Fibroblast of lung (primary cell): ENCODE measurements at regions not wholly inside any gene's neighbourhood (a gene's known extent, or its start where the extent isn't known, plus 50 kb on each side); places are given as distances from the start of the nearest gene placed in this dataset.
"Not testable (repeated sequence)": the region's sequence is repeated elsewhere in the genome, so short reads cannot be mapped to it uniquely, and the experiment has no call there.

Experiments used
- DNase-seq, 2 donors: peaks; one replicate each; pipeline versions ENCODE4 v3.0.0 to v3.0.0-alpha.2; 2010; ENCODE audit warnings: low read depth in 2 of 2
- H2AFZ ChIP-seq: 2 replicates; pipeline ENCODE4 v1.5.1; 2012; ENCODE audit warnings: low read length, control low read depth, inconsistent platforms
- H3K27ac ChIP-seq: 2 replicates; pipeline ENCODE4 v1.5.1; 2011; ENCODE audit warnings: low read length, control low read depth; ENCODE audit not compliant: insufficient read depth
- H3K27me3 ChIP-seq: 2 replicates; pipeline ENCODE4 v1.5.1; 2011; ENCODE audit warnings: mild to moderate bottlenecking, low read length; ENCODE audit not compliant: control insufficient read depth, insufficient read depth
- H3K36me3 ChIP-seq: 2 replicates; pipeline ENCODE4 v1.5.1; 2011; ENCODE audit warnings: low read length; ENCODE audit not compliant: control insufficient read depth, insufficient read depth
- H3K4me1 ChIP-seq: 2 replicates; pipeline ENCODE4 v1.5.1; 2011; ENCODE audit warnings: low read length; ENCODE audit not compliant: control insufficient read depth, insufficient read depth; ENCODE audit errors: extremely low read depth
- H3K4me2 ChIP-seq: 2 replicates; pipeline ENCODE4 v1.5.1; 2011; ENCODE audit warnings: low read length, control low read depth; ENCODE audit not compliant: insufficient read depth; ENCODE audit errors: extremely low read depth
- H3K4me3 ChIP-seq, 4 experiments: fragments of 200-600 bp in 1 of 4; sonication (generic) in 1 of 4; replicated peaks in 1 of 4; 2 replicates each; pipeline ENCODE4 v1.5.1; 2011 to 2016; ENCODE audit warnings: low read length in 4 of 4, low read depth in 3 of 4, mild to moderate bottlenecking in 3 of 4, control low read depth in 2 of 4, inconsistent platforms in 1 of 4, mixed read lengths in 1 of 4; ENCODE audit not compliant: insufficient read depth in 1 of 4; ENCODE audit errors: control extremely low read depth in 1 of 4
- H3K79me2 ChIP-seq: 2 replicates; pipeline ENCODE4 v1.5.1; 2012; ENCODE audit warnings: mild to moderate bottlenecking, low read length, inconsistent platforms; ENCODE audit not compliant: control insufficient read depth, insufficient read depth
- H3K9ac ChIP-seq: 2 replicates; pipeline ENCODE4 v1.5.1; 2011; ENCODE audit warnings: mild to moderate bottlenecking, low read length, control low read depth; ENCODE audit not compliant: insufficient read depth
- H3K9me3 ChIP-seq: 2 replicates; pipeline ENCODE4 v1.5.1; 2012; ENCODE audit warnings: low read depth, low read length; ENCODE audit not compliant: control insufficient read depth, insufficient read depth
- H4K20me1 ChIP-seq: 2 replicates; pipeline ENCODE4 v1.5.1; 2011; ENCODE audit warnings: low read length; ENCODE audit not compliant: control insufficient read depth, insufficient read depth; ENCODE audit errors: extremely low read depth

DNA sequence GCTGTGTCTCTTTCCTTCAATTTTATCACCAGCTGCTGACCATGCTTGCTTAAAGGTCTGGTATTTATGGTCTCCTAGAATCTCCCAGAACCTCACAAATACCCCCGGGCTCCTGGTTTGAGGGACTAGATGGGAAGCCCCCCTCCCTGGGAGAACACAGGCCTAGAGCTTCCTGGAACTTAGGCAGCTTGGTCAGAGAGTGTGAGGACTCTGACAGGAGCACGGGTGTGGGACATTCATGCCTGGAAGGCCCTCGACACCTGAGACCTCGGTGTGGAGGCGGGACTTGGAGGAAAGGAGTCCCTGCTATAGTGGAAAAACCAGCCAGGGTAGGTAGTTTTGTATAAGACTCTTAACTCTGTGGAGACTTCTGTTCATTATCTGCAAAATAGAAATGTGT lies 211.5 kb upstream of the PLGLB2 start:
- H3K27me3 ChIP-seq, H2AFZ ChIP-seq, H3K79me2 ChIP-seq, DNase-seq, H3K27ac ChIP-seq, H3K4me2 ChIP-seq, H3K4me3 ChIP-seq, H3K9ac ChIP-seq, H3K9me3 ChIP-seq, H3K36me3 ChIP-seq, H3K4me1 ChIP-seq, H4K20me1 ChIP-seq: not testable (repeated sequence)

DNA sequence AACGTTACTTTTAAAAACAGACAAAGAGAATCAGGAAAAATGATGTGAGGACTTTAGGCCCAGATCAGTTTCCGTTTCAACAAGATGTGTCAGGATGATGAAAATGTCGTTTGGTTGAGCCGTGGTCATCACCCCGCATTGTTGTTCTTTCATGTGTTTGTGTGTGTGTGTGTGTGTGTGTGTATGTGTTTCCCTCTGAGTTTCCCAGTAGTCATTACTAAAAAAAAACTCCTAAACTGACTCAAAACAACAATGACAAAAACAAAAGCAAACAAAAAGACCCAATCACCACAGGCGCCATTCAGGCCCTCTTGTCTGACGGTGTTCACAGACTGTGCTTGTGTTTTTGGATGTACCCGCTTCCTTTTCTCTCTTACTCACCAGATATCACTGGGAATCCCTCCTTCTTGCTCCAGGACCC lies 210.6 kb upstream of the PLGLB2 start:
- not testable (repeated sequence) for H3K79me2 ChIP-seq, DNase-seq, H3K9me3 ChIP-seq, H3K36me3 ChIP-seq, H3K9ac ChIP-seq, H4K20me1 ChIP-seq, H3K27ac ChIP-seq, H3K4me2 ChIP-seq, H2AFZ ChIP-seq, H3K27me3 ChIP-seq, H3K4me1 ChIP-seq, H3K4me3 ChIP-seq

DNA sequence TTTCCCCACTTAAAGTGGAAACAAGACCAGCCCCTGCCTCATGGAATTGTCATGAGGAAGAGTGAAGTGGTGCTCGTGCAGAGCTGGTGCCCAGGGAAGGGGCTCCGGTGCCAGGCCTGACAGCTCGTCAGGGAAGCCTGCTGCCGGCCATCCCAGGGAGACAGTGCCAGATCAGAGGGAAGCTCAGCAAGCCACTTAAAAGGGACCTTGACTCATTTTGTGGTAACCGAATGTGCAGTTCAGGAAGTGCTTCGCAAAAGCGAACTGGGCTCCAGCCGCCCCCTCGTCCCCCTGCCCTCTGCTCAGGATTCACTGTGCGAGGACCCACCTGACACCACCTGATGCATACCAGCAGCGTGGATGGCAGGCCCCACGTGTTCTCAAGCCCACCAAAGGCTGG lies 209.6 kb upstream of the PLGLB2 start:
- not testable (repeated sequence) for H3K36me3 ChIP-seq, H3K4me2 ChIP-seq, H2AFZ ChIP-seq, H4K20me1 ChIP-seq, H3K9ac ChIP-seq, DNase-seq, H3K79me2 ChIP-seq, H3K9me3 ChIP-seq, H3K4me3 ChIP-seq, H3K27ac ChIP-seq, H3K4me1 ChIP-seq, H3K27me3 ChIP-seq

DNA sequence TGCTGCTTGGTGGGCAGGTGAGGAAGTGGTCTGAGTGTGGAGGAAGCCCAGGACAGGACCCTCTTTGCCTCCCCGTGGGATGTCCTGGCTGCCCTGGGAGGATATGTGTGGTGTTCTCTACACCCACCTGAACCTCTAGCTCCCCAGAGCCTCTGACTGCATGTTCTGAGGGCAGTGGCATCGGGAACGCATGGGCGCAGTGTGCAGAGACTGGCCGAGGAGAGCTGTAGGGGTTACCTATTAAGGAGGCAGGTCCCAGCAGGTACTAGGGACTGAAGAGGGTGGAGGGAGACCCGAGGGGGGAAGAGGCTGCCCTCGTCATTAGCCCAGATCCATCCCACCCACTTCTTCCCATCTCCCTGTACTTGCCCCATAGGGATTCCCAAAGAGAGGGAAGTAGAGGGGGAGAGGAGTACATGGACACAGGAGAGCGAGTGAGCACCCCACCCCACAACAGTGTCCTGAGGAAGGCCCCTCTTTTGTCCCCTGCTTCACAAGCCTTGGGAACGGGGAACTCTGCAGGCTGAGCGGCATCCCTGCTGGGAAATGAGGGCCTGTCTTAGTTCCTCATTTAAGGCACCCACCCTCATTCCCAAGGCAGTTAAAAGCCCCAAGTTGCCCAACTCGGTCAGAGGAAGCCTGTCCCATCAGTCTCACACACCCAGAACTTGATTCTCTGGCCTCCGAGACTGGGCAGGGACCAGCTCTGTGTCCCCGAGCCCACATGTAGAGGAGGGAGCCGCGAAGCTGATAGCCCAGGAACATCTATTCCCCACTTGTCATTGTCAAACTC lies 208.5 kb upstream of the PLGLB2 start:
- not testable (repeated sequence) for DNase-seq, H3K4me1 ChIP-seq, H3K9me3 ChIP-seq, H2AFZ ChIP-seq, H4K20me1 ChIP-seq, H3K27me3 ChIP-seq, H3K9ac ChIP-seq, H3K27ac ChIP-seq, H3K4me3 ChIP-seq, H3K36me3 ChIP-seq, H3K4me2 ChIP-seq, H3K79me2 ChIP-seq

DNA sequence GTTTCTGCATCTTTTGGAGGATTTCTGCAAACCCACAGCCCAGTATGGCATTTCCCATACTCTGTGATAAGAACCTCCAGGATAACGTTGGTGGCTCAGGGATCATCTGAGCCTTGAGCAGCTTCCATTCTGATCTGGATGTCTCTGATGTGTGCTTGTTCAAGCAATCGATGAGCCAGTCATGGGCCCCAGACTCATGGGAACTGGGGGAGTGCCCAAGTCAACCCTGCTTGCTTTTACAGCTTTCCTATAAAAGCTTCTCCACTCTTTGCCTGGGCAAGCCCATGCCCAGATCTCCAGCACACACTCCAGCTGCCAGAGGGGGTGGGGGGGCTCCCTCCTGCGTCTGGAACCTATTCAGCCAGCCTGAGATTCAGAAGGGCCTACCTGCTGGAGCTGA lies 207.6 kb upstream of the PLGLB2 start:
- not testable (repeated sequence) for H3K9me3 ChIP-seq, DNase-seq, H3K36me3 ChIP-seq, H3K79me2 ChIP-seq, H3K4me3 ChIP-seq, H4K20me1 ChIP-seq, H2AFZ ChIP-seq, H3K9ac ChIP-seq, H3K27me3 ChIP-seq, H3K4me1 ChIP-seq, H3K4me2 ChIP-seq, H3K27ac ChIP-seq

DNA sequence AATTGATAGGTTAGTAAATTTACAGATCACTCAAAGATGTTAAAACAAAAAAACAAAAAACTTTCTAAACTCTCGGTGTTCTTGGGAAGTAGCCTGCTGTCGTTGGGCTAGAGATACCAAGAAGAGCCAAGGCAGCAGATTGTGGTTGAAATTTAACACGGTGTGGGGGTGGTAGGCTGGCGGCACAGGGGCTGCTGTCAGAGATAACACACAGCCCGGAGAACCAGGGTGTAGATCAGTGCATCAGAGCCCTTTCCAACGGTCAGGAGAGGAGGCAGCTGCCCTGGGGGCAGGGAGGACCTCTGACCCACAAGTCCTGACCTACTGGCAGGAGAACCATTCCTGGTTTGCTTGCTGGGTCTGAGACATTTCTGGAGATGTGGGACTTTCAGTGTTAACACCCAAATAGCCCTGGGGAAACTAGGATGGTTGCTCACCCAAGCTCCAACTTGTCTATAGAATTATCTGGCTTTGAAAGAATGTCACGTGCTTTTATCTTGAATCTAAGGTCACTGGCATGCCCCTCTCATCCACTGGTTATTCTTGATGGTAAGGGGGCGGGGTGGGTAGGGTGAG lies 205.2 kb upstream of the PLGLB2 start:
- not testable (repeated sequence) for H3K27me3 ChIP-seq, H4K20me1 ChIP-seq, H3K9ac ChIP-seq, H3K4me1 ChIP-seq, H3K4me2 ChIP-seq, H3K36me3 ChIP-seq, H3K4me3 ChIP-seq, H3K9me3 ChIP-seq, H3K27ac ChIP-seq, H2AFZ ChIP-seq, H3K79me2 ChIP-seq
- peak; percentile 17 to 67 for DNase-seq

DNA sequence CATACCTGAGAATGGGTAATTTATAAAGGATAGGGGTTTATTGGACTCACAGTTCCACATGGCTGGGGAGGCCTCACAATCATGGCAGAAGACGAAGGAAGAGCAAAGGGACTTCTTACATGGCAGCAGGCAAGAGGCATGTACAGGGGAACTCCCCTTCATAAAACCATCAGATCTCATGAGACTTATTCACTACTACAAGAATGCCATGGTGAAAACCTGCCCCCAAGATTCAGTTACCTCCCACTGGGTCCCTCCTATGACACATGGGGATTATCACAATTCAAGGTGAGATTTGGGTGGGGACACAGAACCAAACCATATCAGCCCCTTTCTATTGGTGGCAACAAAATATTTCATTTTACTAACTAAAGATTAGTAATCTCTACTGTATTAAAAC lies 204.1 kb upstream of the PLGLB2 start:
- not testable (repeated sequence) for H3K4me1 ChIP-seq, H4K20me1 ChIP-seq, H3K9me3 ChIP-seq, H3K4me2 ChIP-seq, H3K79me2 ChIP-seq, H3K27ac ChIP-seq, H2AFZ ChIP-seq, H3K9ac ChIP-seq, H3K4me3 ChIP-seq, DNase-seq, H3K36me3 ChIP-seq, H3K27me3 ChIP-seq
